ENCODE measurements at regions not wholly inside any gene's neighbourhood (a gene's known extent, or its start where the extent isn't known, plus 50 kb on each side); places are given as distances from the start of the nearest gene placed in this dataset.
"Not testable (repeated sequence)": the region's sequence is repeated elsewhere in the genome, so short reads cannot be mapped to it uniquely, and the experiment has no call there.

DNA sequence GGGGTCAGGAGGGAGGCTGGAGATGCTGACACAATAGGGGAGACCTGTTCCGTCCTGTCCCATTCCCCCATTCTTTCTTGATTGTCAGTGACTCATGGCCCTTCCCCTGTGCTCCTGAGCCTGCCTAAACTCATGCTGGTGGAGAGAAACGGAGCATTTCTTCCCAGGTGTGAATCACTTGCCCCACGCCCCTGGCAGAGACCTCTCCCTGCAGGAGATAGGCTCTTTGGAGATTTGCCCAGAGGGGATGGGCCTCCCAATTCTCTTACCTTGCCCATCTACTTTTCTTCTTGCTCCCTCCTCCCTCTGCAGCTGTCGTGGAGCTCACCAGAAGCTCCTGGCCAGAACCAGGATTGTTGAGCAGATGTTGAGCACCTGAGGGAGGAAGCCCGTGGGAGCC lies 121.9 kb upstream of the OR9Q1 start:
- DNase-seq: no peak
- POLR2A ChIA-PET: no interaction called here
- Mint-ChIP-seq H3K36me3 (ENCODE audit: low read depth) (no peaks in the 10 kb centered on the region), H3K27ac (no peak overlapping the region), H3K4me3 (no peak overlapping the region), H3K9me3 (no peaks in the 10 kb centered on the region), H3K27me3 (no peaks in the 10 kb centered on the region), H3K4me1 (no peaks in the 10 kb centered on the region)
- CTCF ChIA-PET: no interaction called here

DNA sequence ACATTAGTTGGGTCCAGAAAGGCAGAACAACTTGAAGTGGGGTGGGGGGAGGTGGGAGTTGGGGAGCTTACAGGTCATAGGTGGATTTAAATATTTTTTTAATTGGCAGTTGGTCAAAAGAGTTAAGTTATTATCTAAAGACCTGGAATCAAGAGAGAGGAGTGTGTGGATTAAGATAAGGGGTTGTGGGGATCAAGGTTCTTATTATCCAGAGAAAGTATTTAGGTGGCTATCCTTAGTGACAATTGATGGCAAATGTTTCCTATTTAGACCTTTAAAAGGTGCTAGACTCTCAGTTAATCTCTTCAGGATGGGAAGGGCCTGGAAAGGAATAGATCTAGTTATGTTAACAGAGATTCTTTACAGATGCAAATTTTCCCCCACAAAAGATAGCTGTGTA lies 120.7 kb upstream of the OR9Q1 start:
- Mint-ChIP-seq H3K4me1 (no peaks in the 10 kb centered on the region), H3K27me3 (no peaks in the 10 kb centered on the region), H3K27ac (no peak overlapping the region), H3K4me3 (no peak overlapping the region), H3K36me3 (ENCODE audit: low read depth) (no peaks in the 10 kb centered on the region), H3K9me3 (no peaks in the 10 kb centered on the region)
- DNase-seq: no peak
- POLR2A ChIA-PET: no interaction called here
- CTCF ChIA-PET: no interaction called here

GRCh38 chr11:57903441-57904123 lies 120.1 kb upstream of the OR9Q1 start:
- no peak overlapping the region for H3K4me3 Mint-ChIP-seq

DNA sequence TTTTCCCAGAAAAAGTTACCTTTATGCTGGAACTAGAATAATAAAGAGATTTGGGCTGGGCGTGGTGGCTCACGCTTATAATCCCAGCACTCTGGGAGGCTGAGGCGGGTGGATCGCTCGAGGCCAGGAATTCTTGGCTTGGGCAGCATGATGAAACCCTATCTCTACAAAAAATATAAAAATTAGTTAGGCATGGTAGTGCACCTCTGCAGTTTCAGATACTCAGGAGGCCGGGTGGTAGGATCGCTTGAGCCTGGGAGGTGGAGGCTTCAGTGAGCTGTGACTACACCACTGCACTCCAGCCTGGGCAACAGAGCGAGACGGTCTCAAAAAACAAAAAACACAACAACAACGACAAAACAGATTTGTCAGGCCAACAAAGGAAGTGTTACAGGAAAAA lies 119.3 kb upstream of the OR9Q1 start:
- ChIA-PET POLR2A (no interaction called here), CTCF (no interaction called here)
- Mint-ChIP-seq H3K4me3 (no peak overlapping the region), H3K27ac (no peak overlapping the region), H3K9me3 (peaks cover 2% of the 10 kb centered on the region), H3K4me1 (no peaks in the 10 kb centered on the region), H3K27me3 (no peaks in the 10 kb centered on the region), H3K36me3 (ENCODE audit: low read depth) (no peaks in the 10 kb centered on the region)
- DNase-seq: no peak

More at GRCh38 chr11:57903441-57904123, 120.1 kb upstream of the OR9Q1 start:
- H3K4me1 Mint-ChIP-seq: no peaks in the 10 kb centered on the region
- H3K9me3 Mint-ChIP-seq: no peaks in the 10 kb centered on the region
- POLR2A ChIA-PET: no interaction called here
- H3K27ac Mint-ChIP-seq: no peak overlapping the region
- no peak for DNase-seq
- H3K36me3 Mint-ChIP-seq (ENCODE audit: low read depth): no peaks in the 10 kb centered on the region
- CTCF ChIA-PET: no interaction called here
- no peaks in the 10 kb centered on the region for H3K27me3 Mint-ChIP-seq

- CTCF ChIA-PET: no interaction called here
- H3K27ac Mint-ChIP-seq: no peak overlapping the region
Observed at GRCh38 chr11:57905439-57905838, 118.2 kb upstream of the OR9Q1 start.

GRCh38 chr11:57908399-57908798 lies 115.3 kb upstream of the OR9Q1 start:
- H3K27ac Mint-ChIP-seq; H3K4me1 Mint-ChIP-seq; DNase-seq; H3K4me3 Mint-ChIP-seq; POLR2A ChIA-PET; H3K27me3 Mint-ChIP-seq; H3K36me3 Mint-ChIP-seq (ENCODE audit: low read depth); CTCF ChIA-PET; H3K9me3 Mint-ChIP-seq: not testable (repeated sequence)

More at GRCh38 chr11:57905439-57905838, 118.2 kb upstream of the OR9Q1 start:
- H3K9me3 Mint-ChIP-seq: peaks cover 2% of the 10 kb centered on the region
- no peaks in the 10 kb centered on the region for H3K36me3 Mint-ChIP-seq (ENCODE audit: low read depth)
- no peaks in the 10 kb centered on the region for H3K4me1 Mint-ChIP-seq
- no peaks in the 10 kb centered on the region for H3K27me3 Mint-ChIP-seq
- no peak for DNase-seq
- no peak overlapping the region for H3K4me3 Mint-ChIP-seq
- POLR2A ChIA-PET: no interaction called here

DNA sequence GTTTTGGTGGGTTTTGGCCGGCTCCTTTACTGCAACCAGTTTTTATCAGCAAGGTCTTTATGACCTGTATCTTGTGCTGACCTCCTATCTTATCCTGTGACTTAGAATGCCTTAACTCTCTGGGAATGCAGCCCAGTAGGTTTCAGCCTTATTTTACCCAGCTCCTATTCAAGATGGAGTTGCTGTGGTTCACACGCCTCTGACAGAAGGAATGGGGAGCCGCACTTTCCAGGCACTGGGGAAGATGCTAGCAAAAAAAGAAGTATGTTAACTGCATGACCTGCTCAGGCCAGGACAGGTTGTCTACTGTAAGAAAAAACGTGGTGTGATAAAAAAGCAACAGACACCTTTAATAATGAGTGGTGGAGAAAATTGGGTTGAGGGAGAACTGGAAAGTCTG lies 112.2 kb upstream of the OR9Q1 start:
- H3K9me3 Mint-ChIP-seq; H3K36me3 Mint-ChIP-seq (ENCODE audit: low read depth); H3K27me3 Mint-ChIP-seq; H3K4me1 Mint-ChIP-seq; CTCF ChIA-PET; POLR2A ChIA-PET; H3K27ac Mint-ChIP-seq; H3K4me3 Mint-ChIP-seq; DNase-seq: not testable (repeated sequence)

DNA sequence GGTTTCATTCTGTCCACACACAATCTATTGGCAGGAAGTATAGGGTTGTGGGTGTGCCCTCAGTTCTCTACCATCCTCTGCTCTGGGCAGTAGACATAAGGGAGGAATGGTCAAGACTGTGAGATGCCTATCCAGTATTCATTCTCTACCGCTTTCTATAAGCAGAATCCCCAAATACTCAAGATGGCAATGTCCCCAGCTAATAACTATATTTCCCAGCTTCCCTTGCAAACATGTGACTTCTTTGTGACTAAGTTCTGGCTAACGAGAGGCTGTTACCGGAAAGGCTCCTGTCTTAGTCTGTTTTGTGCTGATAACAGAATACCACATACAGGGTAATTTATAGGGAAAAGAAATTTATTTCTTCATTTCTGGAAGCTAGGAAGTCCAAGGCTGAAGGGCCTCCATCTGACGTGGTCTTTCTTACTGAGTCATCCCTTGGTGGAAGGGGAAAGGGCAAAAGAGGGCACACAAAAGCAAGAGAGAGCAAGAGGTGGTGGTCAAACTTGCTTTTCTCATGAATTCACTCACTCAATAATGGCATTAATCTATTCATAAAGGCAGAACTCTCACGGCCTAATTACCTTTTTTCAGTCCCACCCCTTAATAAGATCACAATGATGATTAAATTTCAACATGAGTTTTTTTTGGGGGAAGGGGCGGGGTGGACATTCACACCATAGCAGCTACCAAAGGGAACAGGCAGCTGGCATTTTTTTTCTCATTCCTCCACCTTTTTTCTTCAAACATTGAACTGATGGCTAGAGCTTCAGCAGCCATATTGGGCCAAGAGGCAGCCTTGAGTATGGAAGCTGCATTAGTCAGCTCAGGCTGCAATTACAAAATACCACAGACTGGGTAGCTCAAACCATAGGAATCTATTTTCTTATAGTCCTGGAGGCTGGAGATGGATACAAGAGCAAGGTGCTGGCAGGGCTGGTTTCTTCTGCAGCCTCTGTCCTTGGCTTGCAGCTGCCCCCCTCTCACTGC lies 109.7 kb upstream of the OR9Q1 start:
- CTCF ChIA-PET: no interaction called here
- POLR2A ChIA-PET: no interaction called here
- Mint-ChIP-seq H3K27ac (no peak overlapping the region), H3K9me3 (no peaks in the 10 kb centered on the region), H3K4me1 (no peaks in the 10 kb centered on the region), H3K27me3 (no peaks in the 10 kb centered on the region), H3K4me3 (no peak overlapping the region), H3K36me3 (ENCODE audit: low read depth) (no peaks in the 10 kb centered on the region)
- DNase-seq: no peak

DNA sequence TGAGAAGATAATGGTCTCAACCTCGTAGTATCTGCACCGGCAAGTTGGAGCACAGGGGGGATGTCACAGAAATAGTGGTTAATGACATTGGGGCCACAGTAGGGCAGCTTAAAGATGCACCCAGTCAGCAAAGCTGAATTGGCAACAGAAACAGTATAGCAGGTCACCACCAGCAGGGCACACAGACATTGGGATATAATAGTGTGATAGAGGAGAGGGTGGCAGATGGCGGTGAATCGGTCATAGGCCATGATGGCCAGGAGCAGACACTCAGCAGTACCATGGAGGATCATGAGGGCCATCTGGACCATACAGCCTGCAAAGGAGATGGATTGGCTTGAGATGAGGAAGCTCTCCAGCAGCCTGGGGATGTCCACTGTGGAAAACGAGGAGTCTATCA lies 106.0 kb upstream of the OR9Q1 start:
- Mint-ChIP-seq H3K4me3 (no peak overlapping the region), H3K27ac (no peak overlapping the region), H3K36me3 (ENCODE audit: low read depth) (no peaks in the 10 kb centered on the region), H3K9me3 (no peaks in the 10 kb centered on the region), H3K4me1 (no peaks in the 10 kb centered on the region), H3K27me3 (no peaks in the 10 kb centered on the region)
- ChIA-PET POLR2A (no interaction called here), CTCF (no interaction called here)
- no peak for DNase-seq

GRCh38 chr11:57920971-57921370 lies 102.7 kb upstream of the OR9Q1 start:
- Mint-ChIP-seq H3K27ac (no peak overlapping the region), H3K4me1 (no peaks in the 10 kb centered on the region), H3K36me3 (ENCODE audit: low read depth) (no peaks in the 10 kb centered on the region), H3K27me3 (no peaks in the 10 kb centered on the region), H3K4me3 (no peak overlapping the region), H3K9me3 (no peaks in the 10 kb centered on the region)
- POLR2A ChIA-PET: no interaction called here
- CTCF ChIA-PET: no interaction called here
- no peak for DNase-seq

- POLR2A ChIA-PET: no interaction called here
- CTCF ChIA-PET: interaction anchor here (0.5 kb wide), 1 partner anchor 168 kb away, joined by 3 read pairs; no protein-coding TSS in a partner anchor
- peaks cover 2% of the 10 kb centered on the region for H3K27me3 Mint-ChIP-seq
- no peaks in the 10 kb centered on the region for H3K36me3 Mint-ChIP-seq (ENCODE audit: low read depth)
- H3K4me3 Mint-ChIP-seq: no peak overlapping the region
- no peaks in the 10 kb centered on the region for H3K9me3 Mint-ChIP-seq
- DNase-seq: no peak
- H3K4me1 Mint-ChIP-seq: no peaks in the 10 kb centered on the region
- H3K27ac Mint-ChIP-seq: no peak overlapping the region
Observed at GRCh38 chr11:57932105-57932504, 91.6 kb upstream of the OR9Q1 start.

GRCh38 chr11:57935402-57936049 lies 88.2 kb upstream of the OR9Q1 start:
- no peak for DNase-seq
- ChIA-PET CTCF (no interaction called here), POLR2A (no interaction called here)
- H3K27ac Mint-ChIP-seq: no peak overlapping the region
- H3K4me3 Mint-ChIP-seq: no peak overlapping the region
- H3K9me3 Mint-ChIP-seq: no peaks in the 10 kb centered on the region
- H3K27me3 Mint-ChIP-seq: peaks cover 6% of the 10 kb centered on the region
- H3K4me1 Mint-ChIP-seq: no peaks in the 10 kb centered on the region
- no peaks in the 10 kb centered on the region for H3K36me3 Mint-ChIP-seq (ENCODE audit: low read depth)

GRCh38 chr11:57936050-57936418 lies 87.6 kb upstream of the OR9Q1 start:
- Mint-ChIP-seq H3K9me3 (no peaks in the 10 kb centered on the region), H3K36me3 (ENCODE audit: low read depth) (no peaks in the 10 kb centered on the region), H3K4me3 (no peak overlapping the region), H3K27me3 (peaks cover 8% of the 10 kb centered on the region), H3K27ac (no peak overlapping the region), H3K4me1 (no peaks in the 10 kb centered on the region)
- ChIA-PET POLR2A (no interaction called here), CTCF (no interaction called here)
- DNase-seq: no peak
